ENCODE measurements at regions not wholly inside any gene's neighbourhood (a gene's known extent, or its start where the extent isn't known, plus 50 kb on each side); places are given as distances from the start of the nearest gene placed in this dataset.
"Not testable (repeated sequence)": the region's sequence is repeated elsewhere in the genome, so short reads cannot be mapped to it uniquely, and the experiment has no call there.

DNA sequence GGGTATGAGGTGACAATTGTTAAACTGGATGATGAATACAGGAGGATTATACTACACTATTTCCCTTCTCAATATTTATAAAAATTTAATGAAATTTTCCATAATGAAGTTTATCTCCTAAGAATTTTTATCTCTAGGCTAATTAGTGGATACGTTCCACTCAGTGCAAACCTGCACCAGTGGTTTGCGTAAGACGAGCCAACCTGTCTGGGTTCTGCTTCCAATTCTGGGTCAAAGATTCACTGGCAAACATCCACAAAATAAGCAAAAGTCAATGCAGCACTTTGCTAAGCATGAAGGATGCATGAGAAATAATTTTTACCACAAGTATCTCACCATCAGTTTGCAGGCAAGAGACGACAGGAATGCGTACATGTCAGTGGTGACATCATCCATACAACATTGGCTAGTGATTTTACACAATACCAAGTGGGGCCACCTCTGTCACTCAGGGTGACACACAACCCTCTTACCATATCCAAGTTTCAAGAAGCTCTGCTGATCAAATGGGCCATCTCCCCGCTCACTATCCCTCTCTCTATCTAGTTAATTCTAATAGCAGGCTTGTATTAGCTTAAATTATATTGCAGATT, 51.7 kb downstream of the FAM50B start:
- DNase-seq = no peak

DNA sequence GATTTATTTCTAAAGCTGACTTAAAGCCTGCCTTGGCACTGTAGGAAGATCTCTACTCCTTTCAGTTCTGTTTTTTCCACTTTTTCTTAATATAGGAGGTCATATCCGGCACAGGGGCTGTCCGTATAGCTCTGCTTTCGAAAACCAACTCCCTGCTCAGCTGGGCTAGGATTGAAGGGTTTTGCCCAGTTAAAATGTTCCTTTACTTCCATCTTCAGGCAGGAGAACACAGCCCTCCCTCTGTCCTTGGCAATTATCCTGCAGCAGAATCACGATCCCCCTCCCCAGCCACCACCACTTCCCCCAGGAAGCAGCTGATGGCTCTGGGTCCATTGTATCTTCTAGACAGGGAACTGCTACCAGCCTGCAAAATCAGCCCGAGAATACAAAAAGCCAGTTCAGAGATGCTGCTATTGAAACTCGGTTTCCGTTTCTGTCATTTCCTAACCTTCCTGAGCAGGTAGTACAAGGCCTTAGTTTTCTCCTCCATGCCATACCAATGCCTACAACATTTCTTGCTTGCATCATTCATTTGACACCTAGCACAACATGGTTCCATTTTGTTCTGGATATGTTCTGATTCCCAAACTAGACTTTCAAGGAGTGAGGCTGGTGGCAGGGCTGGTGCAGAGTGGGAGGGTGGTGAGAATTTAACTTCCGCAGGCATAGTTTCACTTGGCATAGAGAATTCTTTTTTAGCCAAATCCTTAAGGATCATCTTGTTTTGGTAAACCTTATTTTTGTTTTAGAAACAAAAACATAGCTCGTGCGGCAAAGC, 53.9 kb downstream of the FAM50B start:
- DNase-seq = no peak

DNA sequence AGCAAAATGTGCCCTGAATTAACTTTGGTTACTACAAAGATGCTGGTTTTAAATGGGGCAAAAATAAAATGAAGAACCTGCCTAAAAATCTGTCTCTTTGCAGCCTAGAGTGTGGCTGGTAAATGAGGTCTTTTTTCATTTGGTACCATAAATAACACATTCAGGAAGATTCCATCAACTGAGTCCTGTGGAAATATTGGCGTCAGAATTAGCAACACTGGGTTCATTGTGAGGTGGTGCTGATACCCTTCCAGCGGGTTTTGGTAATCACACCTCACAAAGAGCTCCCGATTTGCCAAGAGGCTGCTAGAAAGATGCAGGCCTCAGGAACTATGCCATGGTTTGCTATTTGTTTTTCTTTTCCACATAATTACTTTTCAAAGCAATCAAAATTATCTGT, 55.3 kb downstream of the FAM50B start:
- no peak for DNase-seq

DNA sequence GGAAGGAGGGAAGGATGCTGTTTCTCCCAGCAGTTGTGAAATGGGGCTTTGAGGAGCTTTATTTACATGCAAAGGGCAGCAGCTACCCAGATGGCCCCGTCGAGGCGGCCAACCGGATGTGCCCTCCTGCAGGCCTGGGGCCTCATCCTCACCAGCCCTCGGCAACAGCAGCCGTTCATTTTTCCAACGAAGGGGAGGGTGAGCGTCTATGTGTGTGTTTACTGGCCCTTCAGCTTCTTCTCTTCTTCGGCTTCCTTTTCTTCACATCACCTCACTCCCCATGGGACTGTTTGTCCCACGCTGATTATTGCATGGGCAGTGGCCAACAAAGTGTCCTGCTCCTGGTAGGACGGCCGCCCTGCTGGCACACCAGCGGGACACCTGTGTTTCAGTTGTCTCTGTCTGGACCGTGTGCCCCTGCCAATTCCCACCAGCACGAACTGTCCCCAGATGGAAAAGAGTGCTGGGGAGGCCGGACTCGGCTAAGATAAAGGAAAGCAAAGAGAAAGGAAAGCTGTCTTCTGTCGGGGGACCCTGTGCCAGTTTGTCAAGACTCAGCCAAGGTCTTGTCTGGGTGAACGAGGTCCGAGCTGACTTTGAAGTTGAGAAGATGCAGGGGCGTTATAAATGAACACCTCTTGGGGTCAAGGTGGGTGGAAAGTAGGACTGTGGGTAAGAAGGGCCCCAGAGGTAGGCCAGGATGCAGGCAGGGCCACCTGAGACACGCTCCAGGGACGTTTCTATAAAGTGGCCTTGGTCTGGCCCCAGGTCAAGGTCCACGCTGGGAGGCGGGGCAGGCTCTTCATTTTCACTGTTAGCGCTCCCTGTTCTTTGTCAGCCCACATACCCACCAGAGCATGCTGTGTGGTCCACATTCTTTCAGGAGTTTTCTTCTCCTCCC, 57.0 kb downstream of the FAM50B start:
- no peak for DNase-seq

DNA sequence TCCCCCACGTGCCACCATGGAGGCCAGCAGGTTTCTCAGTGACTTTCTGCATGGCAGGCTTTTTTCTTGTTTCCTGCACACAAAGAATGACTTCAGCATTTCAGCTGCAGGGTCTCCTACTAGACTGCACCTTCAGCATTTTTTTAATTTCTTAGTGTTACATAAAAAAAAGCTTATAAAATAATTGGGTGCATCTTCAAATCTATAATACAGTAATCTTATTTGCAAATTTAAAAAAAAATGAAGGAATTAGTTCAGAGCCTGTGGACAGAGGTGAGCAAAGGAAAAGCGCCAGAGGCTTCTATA, 57.6 kb downstream of the FAM50B start:
- no peak for DNase-seq

DNA sequence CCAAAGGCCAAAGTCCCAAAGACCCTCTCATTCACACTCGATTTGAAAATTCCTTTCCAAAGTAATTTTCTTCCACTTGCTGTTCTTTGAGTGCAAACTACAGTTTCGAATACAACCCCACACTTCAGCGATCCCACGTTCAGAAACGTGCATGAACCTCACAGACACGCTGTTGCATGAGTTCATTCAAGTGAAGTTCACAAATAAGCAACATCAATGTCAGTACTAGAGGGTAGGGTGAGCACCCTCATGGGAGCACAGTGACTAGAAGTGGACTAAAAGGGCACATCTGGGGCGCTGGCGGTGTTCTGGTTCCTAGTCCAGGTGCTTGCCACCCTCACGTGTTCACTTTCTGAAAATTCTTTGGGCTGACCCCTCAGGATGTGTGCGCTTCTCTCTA, 59.0 kb downstream of the FAM50B start:
- DNase-seq = no peak

DNA sequence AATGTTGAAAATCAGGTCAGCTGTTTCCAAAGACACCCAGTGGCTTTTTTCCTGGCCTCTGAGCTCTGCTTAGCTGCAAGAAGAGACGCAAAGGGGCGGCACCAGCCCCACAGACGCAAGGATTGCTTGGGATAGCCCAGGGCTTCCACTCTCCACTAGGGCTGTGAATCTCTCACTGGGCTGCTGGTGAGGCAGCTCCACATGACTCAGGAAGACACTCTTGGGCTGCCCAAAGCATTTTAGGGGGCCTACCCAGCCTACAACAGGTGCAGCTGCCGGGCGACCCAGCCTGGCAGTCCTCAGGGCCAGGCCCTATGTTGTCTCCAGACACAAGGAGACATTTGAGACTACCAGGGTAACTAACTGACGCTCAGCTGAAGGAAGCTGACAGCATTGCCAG, 59.8 kb downstream of the FAM50B start:
- DNase-seq = no peak

DNA sequence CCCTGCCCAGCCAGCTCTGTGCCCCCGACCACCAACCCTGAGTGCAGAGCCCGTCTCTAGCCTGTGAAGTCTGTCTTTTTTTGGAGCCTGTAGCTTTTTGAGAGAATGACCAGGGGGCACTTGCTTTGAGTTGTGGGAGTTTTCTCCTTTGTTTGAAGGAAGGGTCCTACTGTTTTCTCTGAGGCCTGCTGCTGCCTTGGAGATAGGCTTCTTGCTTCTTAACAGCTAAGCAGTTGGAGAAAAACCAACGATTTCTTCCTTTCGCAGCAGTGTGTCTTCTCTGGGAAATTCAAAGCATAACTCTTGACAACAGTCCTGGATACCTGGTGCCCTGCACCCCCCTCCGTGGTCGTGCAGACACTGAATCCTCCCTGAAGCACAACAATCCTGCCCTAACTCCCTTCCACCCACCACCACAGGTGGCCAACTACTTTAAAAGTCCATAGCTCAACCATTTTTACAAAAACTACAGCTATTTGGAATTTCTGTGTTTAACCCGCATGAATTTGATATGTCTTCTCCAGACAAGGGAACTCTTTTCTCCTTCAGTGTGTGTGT, 61.0 kb downstream of the FAM50B start:
- DNase-seq = no peak

DNA sequence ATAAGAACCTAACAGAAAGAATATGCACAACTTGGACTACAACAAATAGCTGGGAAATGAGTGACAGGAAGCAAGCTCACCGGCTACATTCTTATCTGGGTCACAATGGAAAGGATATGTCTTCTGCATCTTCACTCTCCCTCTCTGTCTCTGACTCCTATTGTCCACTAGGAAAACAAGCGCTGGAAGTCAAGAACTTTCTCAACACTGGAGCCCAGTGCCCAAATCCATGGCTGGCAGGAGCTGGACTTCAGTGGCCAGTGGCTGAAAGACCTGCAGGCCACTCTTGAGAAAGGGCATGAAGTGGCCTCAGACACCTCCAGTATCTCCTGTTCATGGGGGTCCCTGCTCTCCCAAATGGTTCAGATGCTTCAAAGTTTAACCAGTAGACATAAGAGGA, 62.0 kb downstream of the FAM50B start:
- DNase-seq = no peak

DNA sequence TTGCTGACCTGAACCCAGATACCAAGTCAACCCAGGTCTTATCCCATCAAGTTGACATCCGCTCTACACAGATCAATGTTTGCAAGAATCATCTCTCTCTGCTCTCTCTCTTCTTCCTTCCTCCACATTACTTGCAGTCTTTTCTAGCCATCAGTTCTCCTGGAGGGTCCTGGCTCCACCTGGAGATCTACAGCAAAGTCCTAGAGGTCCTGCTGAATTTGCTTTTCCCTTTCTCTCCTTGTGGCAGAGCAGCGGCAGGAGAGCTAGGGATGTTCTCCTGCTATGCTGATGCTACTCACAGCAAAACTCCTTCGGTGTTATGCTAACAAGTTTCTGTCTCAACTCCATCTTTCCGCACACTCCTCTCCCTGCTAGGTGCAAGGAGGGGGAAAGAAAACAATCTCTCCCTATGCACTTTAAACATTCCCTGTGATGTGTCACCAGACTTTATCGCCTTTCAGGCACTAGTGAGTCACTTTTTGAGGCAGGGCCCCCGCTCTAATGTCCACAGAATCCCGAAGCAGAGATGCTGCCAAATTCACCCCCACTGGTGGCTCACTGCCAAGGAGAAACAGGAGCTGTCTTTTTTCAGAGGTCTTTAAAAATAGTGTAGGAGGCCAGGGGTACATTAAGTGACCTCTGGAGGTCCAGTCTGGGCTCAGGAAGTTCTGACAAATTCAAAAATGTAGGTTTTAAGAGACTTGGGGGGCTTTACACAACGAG, 62.6 kb downstream of the FAM50B start:
- DNase-seq = no peak

DNA sequence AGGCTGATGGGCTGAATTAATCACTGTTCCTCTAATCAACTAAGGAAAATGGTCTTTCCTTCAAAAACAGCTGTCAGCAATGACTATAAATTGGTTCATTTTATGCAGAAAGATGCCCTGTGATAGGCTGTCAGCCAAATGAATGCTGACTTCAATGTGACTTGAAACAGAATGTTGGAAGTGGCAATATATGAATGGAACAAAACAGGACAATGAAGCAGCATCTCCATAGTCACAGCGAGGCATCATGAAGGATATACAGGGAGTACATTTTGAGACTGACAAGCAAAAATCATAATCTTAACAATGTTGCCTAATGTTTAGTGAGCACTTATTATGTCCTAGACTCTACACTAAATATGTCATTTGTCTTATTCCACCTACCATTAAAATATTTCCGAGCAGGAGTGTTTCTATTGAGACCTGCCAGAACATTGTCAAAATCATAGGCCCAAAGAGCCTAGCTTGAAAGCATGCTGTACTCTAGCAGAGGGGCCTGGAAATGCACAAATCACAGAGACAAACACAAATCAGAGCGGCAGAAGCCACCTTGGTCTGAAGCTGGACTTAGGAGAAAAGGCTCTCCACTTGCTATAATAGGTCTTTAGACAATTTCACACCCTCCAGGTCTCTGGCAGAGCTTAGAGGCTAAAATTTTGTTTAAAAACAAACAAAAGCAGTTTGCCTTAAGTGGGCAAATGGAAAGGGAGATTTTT, 63.3 kb downstream of the FAM50B start:
- DNase-seq = no peak

DNA sequence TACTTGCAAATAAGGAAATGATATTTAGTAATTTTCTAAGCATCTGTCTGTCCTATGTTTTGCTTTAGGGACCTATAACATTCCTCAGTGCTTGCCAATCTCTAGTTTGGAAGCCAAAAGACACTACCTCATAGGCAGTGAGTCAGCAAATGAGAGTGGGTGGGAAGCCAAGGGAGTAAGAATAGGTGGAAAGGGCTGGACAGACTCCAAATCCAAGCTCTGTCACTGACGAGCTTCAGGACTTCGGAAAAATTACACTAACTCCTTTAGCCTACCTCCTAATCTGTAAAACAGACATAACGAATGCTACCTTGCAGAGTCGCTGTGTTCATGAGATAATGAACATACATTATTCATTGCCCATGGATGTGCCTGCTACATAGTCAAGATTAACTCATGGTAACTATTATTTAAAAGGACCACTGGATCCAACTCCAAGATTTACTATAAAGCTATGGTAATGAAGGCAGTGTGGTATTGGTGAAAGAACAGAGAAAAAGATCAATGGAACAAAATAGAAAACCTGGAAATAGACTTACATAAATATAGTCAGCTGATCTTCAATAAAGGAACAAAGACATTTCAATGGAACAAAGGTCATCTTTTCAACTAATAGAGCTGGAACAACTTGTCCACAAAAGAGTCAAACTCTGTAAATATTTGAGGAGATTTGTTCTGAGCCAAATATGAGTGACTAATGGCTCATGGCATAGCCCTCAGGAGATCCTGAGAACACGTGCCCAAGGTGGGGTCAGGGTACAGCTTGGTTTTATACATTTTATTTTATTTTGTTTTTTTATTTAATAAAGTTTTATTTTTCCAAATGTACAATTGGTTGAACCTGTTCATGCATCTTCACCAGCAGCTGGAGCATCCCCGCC, 64.1 kb downstream of the FAM50B start:
- no peak for DNase-seq

DNA sequence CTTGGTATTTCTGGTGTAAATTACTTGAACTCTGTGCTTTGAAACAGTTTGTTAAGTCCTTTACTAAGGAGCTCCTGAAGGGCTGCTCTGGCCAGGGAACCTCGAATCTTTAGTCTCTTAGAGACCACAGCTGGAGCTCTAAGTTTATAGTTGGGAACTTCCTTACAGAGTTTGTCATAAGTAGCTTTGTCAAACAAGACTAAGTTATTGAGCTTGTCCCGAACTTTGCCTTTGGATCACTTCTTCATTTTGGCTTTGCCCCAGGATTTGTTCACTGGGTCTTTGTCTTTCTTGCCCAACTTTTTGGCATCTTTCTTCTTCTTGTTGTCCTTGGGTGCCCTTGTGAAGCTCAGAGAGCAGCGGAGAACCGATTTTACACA, 64.8 kb downstream of the FAM50B start:
- DNase-seq = no peak

DNA sequence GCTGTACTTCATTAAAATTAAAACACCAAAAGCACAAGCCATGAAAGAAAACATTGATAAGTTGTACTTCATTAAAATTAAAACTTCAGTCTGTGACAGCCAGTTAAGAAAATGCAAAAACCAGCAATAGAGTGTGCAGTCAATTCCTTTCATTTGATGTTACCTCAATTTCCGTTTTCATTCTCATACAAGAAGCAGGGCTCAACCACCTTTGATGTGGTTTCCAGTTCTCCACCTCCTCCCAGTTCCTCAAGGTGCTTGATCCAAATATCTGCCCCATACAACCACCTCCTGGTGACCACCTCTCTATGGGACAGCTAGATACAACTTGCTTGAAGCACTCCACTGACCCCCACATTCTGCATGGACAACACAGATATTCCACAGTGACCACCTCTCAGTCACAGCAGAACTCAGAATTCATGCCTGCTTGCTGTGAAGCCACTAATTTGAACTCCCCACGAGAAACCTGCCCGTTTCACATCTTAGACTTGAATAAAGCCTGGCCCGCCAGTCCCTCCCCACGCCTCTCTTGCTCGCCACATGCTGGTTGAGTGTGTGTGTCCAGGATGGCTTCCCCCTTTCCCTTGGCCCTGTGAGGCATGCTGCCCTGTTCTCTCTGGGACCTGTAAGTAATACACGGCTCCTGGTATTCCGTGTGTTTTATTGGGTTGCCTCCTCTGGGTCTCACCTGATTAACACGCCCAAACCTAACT, 66.1 kb downstream of the FAM50B start:
- no peak for DNase-seq

DNA sequence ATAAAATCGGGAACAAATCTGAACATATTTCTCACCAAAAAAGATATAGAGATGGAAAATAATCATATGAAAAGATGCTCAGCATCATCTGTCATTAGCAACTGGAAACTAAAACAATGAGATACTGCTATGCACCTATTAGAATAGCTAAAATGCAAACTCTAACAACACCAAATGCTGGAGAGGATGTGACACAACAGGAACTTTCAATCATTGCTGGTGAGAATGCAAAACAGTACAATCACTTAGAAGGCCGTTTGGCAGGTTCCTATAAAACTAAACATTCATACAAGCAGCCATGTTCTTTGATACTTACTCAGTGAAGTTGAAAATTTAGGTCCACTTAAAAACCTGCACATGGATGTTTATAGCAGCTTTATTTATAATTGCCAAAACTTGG, 67.0 kb downstream of the FAM50B start:
- no peak for DNase-seq

DNA sequence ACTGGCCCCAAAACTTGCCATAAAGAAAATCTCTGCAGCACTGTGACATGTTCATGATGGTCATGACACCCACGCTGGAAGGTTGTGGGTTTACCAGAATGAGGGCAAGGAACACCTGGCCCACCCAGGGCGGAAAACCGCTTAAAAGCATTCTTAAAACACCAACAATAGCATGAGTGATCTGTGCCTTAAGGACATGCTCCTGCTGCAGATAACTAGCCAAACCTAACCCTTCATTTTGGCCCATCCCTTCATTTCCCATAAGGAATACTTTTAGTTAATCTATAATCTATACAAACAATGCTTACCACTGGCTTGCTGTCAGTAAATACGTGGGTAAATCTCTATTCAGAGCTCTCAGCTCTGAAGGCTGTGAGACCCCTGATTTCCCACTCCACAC, 67.6 kb downstream of the FAM50B start:
- not testable (repeated sequence) for DNase-seq

DNA sequence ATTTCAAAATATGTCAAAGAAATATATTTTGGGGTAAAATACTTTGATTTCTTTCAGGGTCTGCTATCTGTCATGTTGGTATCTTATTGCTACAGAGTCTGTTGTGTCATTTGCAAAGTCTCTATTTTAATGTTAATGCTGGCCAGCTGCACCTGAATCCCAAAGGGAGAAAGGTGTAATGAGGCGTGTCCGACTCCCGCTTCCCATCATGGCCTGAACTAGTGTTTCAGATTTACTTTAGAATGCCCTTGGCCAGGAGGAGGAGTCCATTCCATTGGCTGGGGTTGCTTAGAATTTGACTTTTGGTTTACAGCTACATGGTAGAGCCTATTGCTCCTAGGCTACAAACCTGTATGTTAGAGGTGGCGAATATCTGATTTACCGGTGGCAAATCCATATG, 69.3 kb downstream of the FAM50B start:
- no peak for DNase-seq

DNA sequence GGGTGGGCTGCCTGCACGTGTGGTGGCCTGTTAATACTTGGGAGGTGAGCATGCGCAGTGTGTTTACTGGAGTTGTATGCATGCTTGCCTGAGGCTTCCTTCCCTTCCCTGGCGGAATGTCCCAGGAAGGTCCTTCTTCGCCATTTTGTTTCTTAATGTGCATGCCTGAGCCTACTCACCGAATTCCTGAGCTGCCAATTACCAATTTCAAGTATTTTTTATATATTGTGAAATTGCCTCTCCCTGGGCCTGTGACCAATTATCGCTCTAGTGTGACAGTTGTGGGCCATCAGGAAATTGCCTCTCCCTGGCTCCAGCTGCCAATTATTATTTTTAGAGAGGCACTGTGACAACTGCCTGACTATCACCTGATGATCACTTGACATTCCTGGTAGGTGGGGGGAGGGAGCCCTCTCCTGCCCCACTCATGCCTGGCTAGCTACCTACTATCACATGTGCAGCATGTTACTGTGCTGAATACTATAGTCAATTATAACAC, 70.0 kb downstream of the FAM50B start:
- DNase-seq = no peak

DNA sequence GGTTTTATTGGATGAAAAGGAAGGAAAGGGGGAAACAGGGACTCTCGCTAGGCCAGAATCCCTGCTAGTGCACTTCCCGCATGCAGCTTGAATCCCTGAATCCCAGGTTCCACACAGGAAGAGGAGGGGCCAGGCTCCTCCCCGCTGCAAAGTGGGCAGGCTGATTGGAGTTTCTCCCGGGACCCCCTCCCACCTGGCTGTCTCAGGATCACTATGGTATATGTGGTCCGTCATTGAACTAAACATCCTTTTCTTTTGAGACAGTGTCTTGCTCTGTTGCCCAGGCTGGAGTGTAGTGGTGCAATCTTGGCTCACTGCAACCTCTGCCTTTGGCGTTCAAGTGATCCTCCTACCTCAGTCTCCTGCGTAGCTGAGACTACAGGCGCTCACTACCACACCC, 70.7 kb downstream of the FAM50B start:
- no peak for DNase-seq

DNA sequence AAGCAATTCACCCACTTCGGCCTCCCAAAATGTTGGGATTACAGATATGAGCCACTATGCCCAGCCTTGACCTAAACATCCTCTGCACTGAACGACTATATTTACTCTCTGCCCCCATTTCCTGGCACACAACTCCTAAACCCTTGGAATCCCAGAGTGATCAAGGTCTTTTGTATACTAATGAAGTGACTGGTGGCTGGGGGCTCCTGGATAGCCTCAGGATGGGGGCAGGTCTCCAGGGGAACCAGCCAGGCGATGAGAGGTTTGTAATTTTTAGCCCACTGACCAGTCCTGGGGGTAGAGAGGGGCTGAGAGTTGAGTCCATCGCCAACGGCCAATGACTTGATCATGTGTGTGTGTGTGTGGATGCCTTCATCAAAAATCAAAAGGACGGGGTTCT, 71.1 kb downstream of the FAM50B start:
- no peak for DNase-seq

DNA sequence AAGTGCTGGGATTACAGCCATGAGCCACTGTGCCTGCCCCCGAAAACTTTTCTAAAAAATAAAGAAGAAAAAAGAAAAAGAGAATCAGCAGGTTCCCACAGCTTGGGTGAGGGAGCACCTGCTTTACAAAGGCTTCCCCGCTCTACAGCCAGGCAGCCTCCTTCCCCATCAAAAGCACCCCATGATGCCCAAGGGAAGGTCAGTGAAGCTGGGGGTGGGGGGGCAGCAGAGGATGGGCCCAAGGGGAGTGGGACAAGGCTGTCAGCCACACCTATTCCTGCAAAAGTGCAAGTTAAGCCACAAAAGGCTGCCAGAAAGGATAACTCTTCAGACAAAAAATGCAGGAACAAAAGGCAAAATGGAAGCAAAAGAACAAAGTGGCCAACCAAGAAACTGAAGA, 72.5 kb downstream of the FAM50B start:
- DNase-seq = no peak
